Memory B cell (primary cell): ENCODE measurements at regions not wholly inside any gene's neighbourhood (a gene's known extent, or its start where the extent isn't known, plus 50 kb on each side); places are given as distances from the start of the nearest gene placed in this dataset.

Experiments
- ATAC-seq: fragments of 150-1000 bp; cut with Tn5 transposase; 2 replicates; pipeline ENCODE4 v1.10.0; 2021; ENCODE audit warnings: low read depth, mild to moderate bottlenecking, moderate library complexity
- DNase-seq, 2 donors: peaks; one replicate each; pipeline ENCODE4 v3.0.0; 2022; ENCODE audit warnings: low spot score in 2 of 2
- H3K27ac Mint-ChIP-seq: one replicate; pipeline ENCODE4 v1.8.0; 2022; ENCODE audit warnings: mild to moderate bottlenecking, moderate library complexity, mixed read lengths
- H3K27me3 Mint-ChIP-seq: one replicate; pipeline ENCODE4 v1.8.0; 2022; ENCODE audit warnings: mixed read lengths
- H3K36me3 Mint-ChIP-seq: one replicate; pipeline ENCODE4 v1.8.0; 2022; ENCODE audit warnings: mild to moderate bottlenecking, mixed read lengths
- H3K4me1 Mint-ChIP-seq: one replicate; pipeline ENCODE4 v1.8.0; 2022; ENCODE audit warnings: mixed read lengths
- H3K4me3 Mint-ChIP-seq: one replicate; pipeline ENCODE4 v1.8.0; 2022; ENCODE audit warnings: mild to moderate bottlenecking, moderate library complexity, mixed read lengths
- H3K9me3 Mint-ChIP-seq: one replicate; pipeline ENCODE4 v1.8.0; 2022; ENCODE audit warnings: mixed read lengths

- H3K27me3 Mint-ChIP-seq, result peaks cover 4% of the 10 kb centered on the region
- ATAC-seq (no peak), DNase-seq (no peak)
Measured at GRCh38 chr6:139829576-139829975, 455.1 kb upstream of the CITED2 start.

GRCh38 chr6:139828751-139829519 is 454.5 kb upstream of the CITED2 start:
- H3K27ac Mint-ChIP-seq, result no peak overlapping the region
- peaks cover 4% of the 10 kb centered on the region for H3K27me3 Mint-ChIP-seq
- ATAC-seq (no peak), DNase-seq (no peak)
- H3K36me3 Mint-ChIP-seq, result no peaks in the 10 kb centered on the region
- no peaks in the 10 kb centered on the region for H3K9me3 Mint-ChIP-seq
- no peaks in the 10 kb centered on the region for H3K4me1 Mint-ChIP-seq
- H3K4me3 Mint-ChIP-seq, result no peak overlapping the region

More at GRCh38 chr6:139829576-139829975, 455.1 kb upstream of the CITED2 start:
- Mint-ChIP-seq H3K9me3 (no peaks in the 10 kb centered on the region), H3K27ac (no peak overlapping the region), H3K4me3 (no peak overlapping the region), H3K4me1 (no peaks in the 10 kb centered on the region), H3K36me3 (no peaks in the 10 kb centered on the region)

GRCh38 chr6:139825935-139826374 is 451.5 kb upstream of the CITED2 start:
- Mint-ChIP-seq H3K27me3 (peaks cover 2% of the 10 kb centered on the region), H3K9me3 (no peaks in the 10 kb centered on the region), H3K4me1 (no peaks in the 10 kb centered on the region), H3K36me3 (no peaks in the 10 kb centered on the region), H3K27ac (no peak overlapping the region), H3K4me3 (no peak overlapping the region)
- ATAC-seq, result no peak
- DNase-seq, result no peak

- Mint-ChIP-seq H3K27ac (no peak overlapping the region), H3K27me3 (peaks cover 5% of the 10 kb centered on the region), H3K36me3 (no peaks in the 10 kb centered on the region), H3K4me1 (no peaks in the 10 kb centered on the region), H3K9me3 (no peaks in the 10 kb centered on the region), H3K4me3 (no peak overlapping the region)
- ATAC-seq (no peak), DNase-seq (no peak)
Measured at GRCh38 chr6:139824864-139825263, 450.4 kb upstream of the CITED2 start.

GRCh38 chr6:139823808-139824126 is 449.3 kb upstream of the CITED2 start:
- no peak overlapping the region for H3K4me3 Mint-ChIP-seq
- H3K9me3 Mint-ChIP-seq, result no peaks in the 10 kb centered on the region
- DNase-seq, result no peak
- H3K27ac Mint-ChIP-seq, result no peak overlapping the region
- ATAC-seq, result no peak
- no peaks in the 10 kb centered on the region for H3K36me3 Mint-ChIP-seq
- no peaks in the 10 kb centered on the region for H3K4me1 Mint-ChIP-seq
- peaks cover 5% of the 10 kb centered on the region for H3K27me3 Mint-ChIP-seq

GRCh38 chr6:139823099-139823807 is 448.8 kb upstream of the CITED2 start:
- H3K36me3 Mint-ChIP-seq, result no peaks in the 10 kb centered on the region
- no peak overlapping the region for H3K27ac Mint-ChIP-seq
- no peaks in the 10 kb centered on the region for H3K4me1 Mint-ChIP-seq

GRCh38 chr6:139821676-139822223 is 447.3 kb upstream of the CITED2 start:
- no peak for ATAC-seq

More at GRCh38 chr6:139823099-139823807, 448.8 kb upstream of the CITED2 start:
- H3K27me3 Mint-ChIP-seq, result peaks cover 5% of the 10 kb centered on the region
- no peak overlapping the region for H3K4me3 Mint-ChIP-seq
- no peak for DNase-seq
- no peak for ATAC-seq
- no peaks in the 10 kb centered on the region for H3K9me3 Mint-ChIP-seq

GRCh38 chr6:139820210-139820609 is 445.8 kb upstream of the CITED2 start:
- DNase-seq, result no peak
- peaks cover 2% of the 10 kb centered on the region for H3K9me3 Mint-ChIP-seq
- no peak for ATAC-seq
- no peak overlapping the region for H3K27ac Mint-ChIP-seq
- peaks cover 4% of the 10 kb centered on the region for H3K27me3 Mint-ChIP-seq
- no peak overlapping the region for H3K4me3 Mint-ChIP-seq
- H3K36me3 Mint-ChIP-seq, result no peaks in the 10 kb centered on the region
- no peaks in the 10 kb centered on the region for H3K4me1 Mint-ChIP-seq

More at GRCh38 chr6:139821676-139822223, 447.3 kb upstream of the CITED2 start:
- no peaks in the 10 kb centered on the region for H3K36me3 Mint-ChIP-seq
- peaks cover 5% of the 10 kb centered on the region for H3K27me3 Mint-ChIP-seq
- DNase-seq, result no peak
- H3K4me3 Mint-ChIP-seq, result no peak overlapping the region
- H3K9me3 Mint-ChIP-seq, result no peaks in the 10 kb centered on the region
- H3K4me1 Mint-ChIP-seq, result no peaks in the 10 kb centered on the region
- no peak overlapping the region for H3K27ac Mint-ChIP-seq

- H3K36me3 Mint-ChIP-seq, result no peaks in the 10 kb centered on the region
- ATAC-seq, result no peak
- no peak overlapping the region for H3K27ac Mint-ChIP-seq
- no peaks in the 10 kb centered on the region for H3K4me1 Mint-ChIP-seq
- peaks cover 2% of the 10 kb centered on the region for H3K9me3 Mint-ChIP-seq
- peaks cover 4% of the 10 kb centered on the region for H3K27me3 Mint-ChIP-seq
- no peak overlapping the region for H3K4me3 Mint-ChIP-seq
- no peak for DNase-seq
Measured at GRCh38 chr6:139819776-139820175, 445.3 kb upstream of the CITED2 start.

GRCh38 chr6:139812939-139813338 is 438.5 kb upstream of the CITED2 start:
- no peaks in the 10 kb centered on the region for H3K36me3 Mint-ChIP-seq
- peaks cover 2% of the 10 kb centered on the region for H3K9me3 Mint-ChIP-seq

GRCh38 chr6:139801571-139802321 is 427.3 kb upstream of the CITED2 start:
- no peak for ATAC-seq
- Mint-ChIP-seq H3K4me3 (no peak overlapping the region), H3K9me3 (peaks cover 2% of the 10 kb centered on the region), H3K36me3 (peaks cover 3% of the 10 kb centered on the region), H3K27me3 (peaks cover 4% of the 10 kb centered on the region), H3K4me1 (no peaks in the 10 kb centered on the region), H3K27ac (no peak overlapping the region)
- no peak for DNase-seq

More at GRCh38 chr6:139812939-139813338, 438.5 kb upstream of the CITED2 start:
- Mint-ChIP-seq H3K27me3 (peaks cover 2% of the 10 kb centered on the region), H3K27ac (no peak overlapping the region), H3K4me1 (no peaks in the 10 kb centered on the region), H3K4me3 (no peak overlapping the region)
- ATAC-seq (no peak), DNase-seq (no peak)

GRCh38 chr6:139800837-139801236 is 426.4 kb upstream of the CITED2 start:
- peaks cover 2% of the 10 kb centered on the region for H3K9me3 Mint-ChIP-seq
- H3K4me1 Mint-ChIP-seq, result no peaks in the 10 kb centered on the region
- DNase-seq (no peak), ATAC-seq (no peak)
- no peak overlapping the region for H3K4me3 Mint-ChIP-seq
- H3K27me3 Mint-ChIP-seq, result peaks cover 4% of the 10 kb centered on the region
- no peak overlapping the region for H3K27ac Mint-ChIP-seq
- H3K36me3 Mint-ChIP-seq, result peaks cover 3% of the 10 kb centered on the region

- Mint-ChIP-seq H3K27ac (no peak overlapping the region), H3K4me3 (no peak overlapping the region), H3K27me3 (no peaks in the 10 kb centered on the region), H3K36me3 (no peaks in the 10 kb centered on the region), H3K4me1 (no peaks in the 10 kb centered on the region), H3K9me3 (peaks cover 1% of the 10 kb centered on the region)
- DNase-seq (no peak), ATAC-seq (no peak)
Measured at GRCh38 chr6:139790527-139790926, 416.1 kb upstream of the CITED2 start.
